Panc1 (cell line): ENCODE measurements at regions not wholly inside any gene's neighbourhood (a gene's known extent, or its start where the extent isn't known, plus 50 kb on each side); places are given as distances from the start of the nearest gene placed in this dataset.

Experiments used
- ATAC-seq: fragments of 200-7000 bp; cut with Tn5 transposase; 2 replicates; pipeline ENCODE4 v1.9.1; 2020; ENCODE audit warnings: mild to moderate bottlenecking, moderate library complexity
- BruUV-seq: library from RNA; stranded (reverse); fragments of 400-500 nt; replicated peaks from 2 replicates; lab custom pipeline; 2021; lab: Mats Ljungman, UMichigan
- CTCF ChIA-PET: fragments of 300-600 bp; sonication (Branson Sonifier 250); formaldehyde crosslinking; loops from one replicate; lab custom pipeline; 2022; ENCODE audit warnings: antibody characterized with exemption; lab: Charles Lee
- POLR2A ChIA-PET: fragments of 300-600 bp; sonication (Branson Sonifier 250); formaldehyde crosslinking; loops from one replicate; lab custom pipeline; 2022; ENCODE audit warnings: antibody characterized with exemption; lab: Charles Lee
- DNase-seq: peaks from one replicate; pipeline ENCODE4 v3.0.0-alpha.2; 2010; ENCODE audit warnings: low read depth, low spot score
- H3K27ac ChIP-seq: 2 replicates; pipeline ENCODE4 v1.5.1; 2011; ENCODE audit warnings: mild to moderate bottlenecking, low read length, inconsistent platforms
- H3K27me3 ChIP-seq: fragments of 200-500 bp; sonication (Bioruptor generic); 2 replicates; pipeline ENCODE4 v1.6.0; 2014; ENCODE audit warnings: low read length, inconsistent platforms; ENCODE audit not compliant: control insufficient read depth, insufficient read depth
- H3K36me3 ChIP-seq: fragments of 200-500 bp; sonication (Bioruptor generic); 2 replicates; pipeline ENCODE4 v1.5.1; 2014; ENCODE audit warnings: inconsistent platforms, mild to moderate bottlenecking, low read length, moderate library complexity; ENCODE audit not compliant: control insufficient read depth, insufficient read depth
- H3K4me1 ChIP-seq: 2 replicates; pipeline ENCODE4 v1.5.1; 2011; ENCODE audit warnings: inconsistent platforms, mild to moderate bottlenecking, low read length, moderate library complexity; ENCODE audit not compliant: control insufficient read depth, insufficient read depth
- H3K4me3 ChIP-seq, 2 experiments: 2 replicates each; pipeline ENCODE4 v1.5.1; 2011 to 2012; ENCODE audit warnings: low read depth in 2 of 2, low read length in 2 of 2, mild to moderate bottlenecking in 2 of 2, inconsistent platforms in 1 of 2, moderate library complexity in 1 of 2
- H3K9me3 ChIP-seq: fragments of 200-500 bp; sonication (Bioruptor generic); 2 replicates; pipeline ENCODE4 v1.5.1; 2014; ENCODE audit warnings: low read depth, mild to moderate bottlenecking, inconsistent platforms, low read length, moderate library complexity; ENCODE audit not compliant: control insufficient read depth, insufficient read depth
- CTCF ChIP-seq: fragments of 450-650 bp; IDR thresholded peaks from 2 replicates; pipeline ENCODE4 v1.5.1; 2017; ENCODE audit warnings: mild to moderate bottlenecking
- POLR2AphosphoS5 ChIP-seq: IDR thresholded peaks from 2 replicates; pipeline ENCODE4 v1.6.1; 2012; ENCODE audit warnings: mild to moderate bottlenecking, low read depth, low read length, moderate library complexity
- SIN3A ChIP-seq: IDR thresholded peaks from 2 replicates; pipeline ENCODE4 v1.6.1; 2012; ENCODE audit warnings: low read depth, mild to moderate bottlenecking, low read length, moderate library complexity, borderline replicate concordance; ENCODE audit not compliant: insufficient read depth
- TCF7L2 ChIP-seq: IDR thresholded peaks from 2 replicates; pipeline ENCODE4 v1.6.1; 2011; ENCODE audit warnings: mild to moderate bottlenecking, low read depth, low read length, inconsistent platforms
- in situ Hi-C: cut with HindIII; loops from 2 replicates; pipeline ENCODE4 v1.10.0; 2016; ENCODE audit warnings: low sequenced_read_pairs, low pct_unique_long_range_greater_than_20kb
- intact Hi-C: fragments of 100-400 bp; cut with micrococcal nuclease; formaldehyde crosslinking; loops from one replicate; pipeline ENCODE4 v1.10.0; 2022; ENCODE audit not compliant: unreplicated experiment
- TF ChIP-seq, protein P1 (sequence below), 2 experiments: IDR thresholded peaks; 2 replicates each; pipeline ENCODE4 v1.6.1; 2011 to 2012; ENCODE audit warnings: low read depth in 2 of 2, control low read depth in 1 of 2, low read length in 1 of 2, mild to moderate bottlenecking in 1 of 2, moderate library complexity in 1 of 2; ENCODE audit not compliant: insufficient read depth in 1 of 2

- no peaks in the 10 kb centered on the region for H3K4me1 ChIP-seq
- no TSS peak for BruUV-seq
- H3K27ac ChIP-seq, result no peak overlapping the region
- no peaks in the 10 kb centered on the region for H3K27me3 ChIP-seq
- in situ Hi-C loops, result no loop called here
- DNase-seq (no peak), ATAC-seq (no peak)
- peaks cover 5% of the 10 kb centered on the region; the same call in 1 of the 2 replicates for H3K9me3 ChIP-seq
- ChIA-PET CTCF (no interaction called here), POLR2A (no interaction called here)
- TF ChIP-seq TCF7L2, result no peak
- no peak for TF ChIP-seq CTCF
- no peak for TF ChIP-seq SIN3A
- TF ChIP-seq, protein P1, sequence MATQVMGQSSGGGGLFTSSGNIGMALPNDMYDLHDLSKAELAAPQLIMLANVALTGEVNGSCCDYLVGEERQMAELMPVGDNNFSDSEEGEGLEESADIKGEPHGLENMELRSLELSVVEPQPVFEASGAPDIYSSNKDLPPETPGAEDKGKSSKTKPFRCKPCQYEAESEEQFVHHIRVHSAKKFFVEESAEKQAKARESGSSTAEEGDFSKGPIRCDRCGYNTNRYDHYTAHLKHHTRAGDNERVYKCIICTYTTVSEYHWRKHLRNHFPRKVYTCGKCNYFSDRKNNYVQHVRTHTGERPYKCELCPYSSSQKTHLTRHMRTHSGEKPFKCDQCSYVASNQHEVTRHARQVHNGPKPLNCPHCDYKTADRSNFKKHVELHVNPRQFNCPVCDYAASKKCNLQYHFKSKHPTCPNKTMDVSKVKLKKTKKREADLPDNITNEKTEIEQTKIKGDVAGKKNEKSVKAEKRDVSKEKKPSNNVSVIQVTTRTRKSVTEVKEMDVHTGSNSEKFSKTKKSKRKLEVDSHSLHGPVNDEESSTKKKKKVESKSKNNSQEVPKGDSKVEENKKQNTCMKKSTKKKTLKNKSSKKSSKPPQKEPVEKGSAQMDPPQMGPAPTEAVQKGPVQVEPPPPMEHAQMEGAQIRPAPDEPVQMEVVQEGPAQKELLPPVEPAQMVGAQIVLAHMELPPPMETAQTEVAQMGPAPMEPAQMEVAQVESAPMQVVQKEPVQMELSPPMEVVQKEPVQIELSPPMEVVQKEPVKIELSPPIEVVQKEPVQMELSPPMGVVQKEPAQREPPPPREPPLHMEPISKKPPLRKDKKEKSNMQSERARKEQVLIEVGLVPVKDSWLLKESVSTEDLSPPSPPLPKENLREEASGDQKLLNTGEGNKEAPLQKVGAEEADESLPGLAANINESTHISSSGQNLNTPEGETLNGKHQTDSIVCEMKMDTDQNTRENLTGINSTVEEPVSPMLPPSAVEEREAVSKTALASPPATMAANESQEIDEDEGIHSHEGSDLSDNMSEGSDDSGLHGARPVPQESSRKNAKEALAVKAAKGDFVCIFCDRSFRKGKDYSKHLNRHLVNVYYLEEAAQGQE (IDR thresholded peaks at IDR 0.05; ENCODE audit: insufficient read depth in 1 of 2, low read depth in 2 of 2, low read length in 1 of 2), result no peak
- no peak for TF ChIP-seq POLR2AphosphoS5
- no peak overlapping the region for H3K4me3 ChIP-seq
- intact Hi-C loops, result no loop called here
- no peaks in the 10 kb centered on the region for H3K36me3 ChIP-seq
Observed at GRCh38 chr5:30592833-30593232, 600.7 kb upstream of the CDH6 start.

GRCh38 chr5:30581198-30581935, 612.1 kb upstream of the CDH6 start:
- ChIA-PET CTCF (no interaction called here), POLR2A (no interaction called here)
- H3K4me1 ChIP-seq, result no peaks in the 10 kb centered on the region
- no peak for DNase-seq
- no peak overlapping the region for H3K27ac ChIP-seq
- no peak for ATAC-seq
- TF ChIP-seq CTCF, result no peak
- no peak for TF ChIP-seq TCF7L2
- TF ChIP-seq, protein P1 (IDR thresholded peaks at IDR 0.05; ENCODE audit: insufficient read depth in 1 of 2, low read depth in 2 of 2, low read length in 1 of 2), result no peak
- no peak for TF ChIP-seq SIN3A
- no peak for TF ChIP-seq POLR2AphosphoS5
- no peaks in the 10 kb centered on the region for H3K27me3 ChIP-seq
- H3K9me3 ChIP-seq, result no peaks in the 10 kb centered on the region
- intact Hi-C loops (no loop called here), in situ Hi-C loops (no loop called here)
- BruUV-seq, result no TSS peak
- H3K4me3 ChIP-seq, result no peak overlapping the region
- H3K36me3 ChIP-seq, result no peaks in the 10 kb centered on the region
